ENCODE measurements at regions not wholly inside any gene's neighbourhood (a gene's known extent, or its start where the extent isn't known, plus 50 kb on each side); places are given as distances from the start of the nearest gene placed in this dataset.

- Histone ChIP-seq H3K27ac (no peak overlapping the region), H4K20me1 (ENCODE audit: low read depth) (no peaks in the 10 kb centered on the region), H3K9me3 (ENCODE audit: low read depth) (no peaks in the 10 kb centered on the region), H3K4me3 (no peak overlapping the region), H2AFZ (replicated peaks) (no peak overlapping the region), H3K4me1 (no peaks in the 10 kb centered on the region), H3K27me3 (no peaks in the 10 kb centered on the region), H3F3A (ENCODE audit: low read depth) (no peaks in the 10 kb centered on the region), H3K36me3 (no peaks in the 10 kb centered on the region), H3K9ac (no peak overlapping the region), H3K4me2 (no peak overlapping the region), H3K79me2 (ENCODE audit: low read depth) (no peaks in the 10 kb centered on the region)
- H3K36me3 Mint-ChIP-seq = no peaks in the 10 kb centered on the region
- H3K9me3 Mint-ChIP-seq = no peaks in the 10 kb centered on the region
- no peak overlapping the region for H3K27ac Mint-ChIP-seq
- H3K4me3 Mint-ChIP-seq = no peak overlapping the region
- no peak for DNase-seq (ENCODE audit: low spot score)
- H3K27me3 Mint-ChIP-seq (ENCODE audit: insufficient read depth, low read depth) = peaks cover 3% of the 10 kb centered on the region
- TF ChIP-seq EZH2phosphoT487 (IDR thresholded peaks at IDR 0.05) (no peak), CTCF (IDR thresholded peaks at IDR 0.05) (no peak), EZH2 (IDR thresholded peaks at IDR 0.05) (no peak)
- H3K4me1 Mint-ChIP-seq = peaks cover 23% of the 10 kb centered on the region
Observed at GRCh38 chr11:87429996-87430395, 392.3 kb downstream of the TMEM135 start.

- Histone ChIP-seq H2AFZ (replicated peaks) (no peak overlapping the region), H4K20me1 (ENCODE audit: low read depth) (no peaks in the 10 kb centered on the region), H3K27ac (no peak overlapping the region), H3F3A (ENCODE audit: low read depth) (no peaks in the 10 kb centered on the region), H3K79me2 (ENCODE audit: low read depth) (no peaks in the 10 kb centered on the region), H3K4me2 (no peak overlapping the region), H3K27me3 (no peaks in the 10 kb centered on the region), H3K9me3 (ENCODE audit: low read depth) (no peaks in the 10 kb centered on the region), H3K4me3 (no peak overlapping the region), H3K4me1 (no peaks in the 10 kb centered on the region), H3K36me3 (no peaks in the 10 kb centered on the region), H3K9ac (no peak overlapping the region)
- peaks cover 23% of the 10 kb centered on the region for H3K4me1 Mint-ChIP-seq
- peaks cover 3% of the 10 kb centered on the region for H3K27me3 Mint-ChIP-seq (ENCODE audit: insufficient read depth, low read depth)
- no peaks in the 10 kb centered on the region for H3K36me3 Mint-ChIP-seq
- H3K9me3 Mint-ChIP-seq = no peaks in the 10 kb centered on the region
- DNase-seq (ENCODE audit: low spot score) = no peak
- H3K4me3 Mint-ChIP-seq = no peak overlapping the region
- TF ChIP-seq EZH2 (IDR thresholded peaks at IDR 0.05) = no peak
- TF ChIP-seq EZH2phosphoT487 (IDR thresholded peaks at IDR 0.05) = no peak
- TF ChIP-seq CTCF (IDR thresholded peaks at IDR 0.05) = no peak
- no peak overlapping the region for H3K27ac Mint-ChIP-seq
Observed at GRCh38 chr11:87428266-87428665, 390.5 kb downstream of the TMEM135 start.

- Histone ChIP-seq H3K27ac (no peak overlapping the region), H3F3A (ENCODE audit: low read depth) (no peaks in the 10 kb centered on the region), H3K9ac (no peak overlapping the region), H4K20me1 (ENCODE audit: low read depth) (no peaks in the 10 kb centered on the region), H3K9me3 (ENCODE audit: low read depth) (no peaks in the 10 kb centered on the region), H3K4me3 (no peak overlapping the region), H3K36me3 (no peaks in the 10 kb centered on the region), H3K4me1 (no peaks in the 10 kb centered on the region), H3K4me2 (no peak overlapping the region), H3K27me3 (no peaks in the 10 kb centered on the region), H3K79me2 (ENCODE audit: low read depth) (no peaks in the 10 kb centered on the region), H2AFZ (replicated peaks) (no peak overlapping the region)
- no peak overlapping the region for H3K4me3 Mint-ChIP-seq
- no peak overlapping the region for H3K27ac Mint-ChIP-seq
- H3K4me1 Mint-ChIP-seq = peaks cover 20% of the 10 kb centered on the region
- DNase-seq (ENCODE audit: low spot score) = no peak
- H3K9me3 Mint-ChIP-seq = no peaks in the 10 kb centered on the region
- peaks cover 3% of the 10 kb centered on the region for H3K27me3 Mint-ChIP-seq (ENCODE audit: insufficient read depth, low read depth)
- TF ChIP-seq EZH2 (IDR thresholded peaks at IDR 0.05) (no peak), CTCF (IDR thresholded peaks at IDR 0.05) (no peak), EZH2phosphoT487 (IDR thresholded peaks at IDR 0.05) (no peak)
- no peaks in the 10 kb centered on the region for H3K36me3 Mint-ChIP-seq
Observed at GRCh38 chr11:87425943-87426342, 388.2 kb downstream of the TMEM135 start.
